Fibroblast of the conjunctiva (primary cell): ENCODE measurements at regions not wholly inside any gene's neighbourhood (a gene's known extent, or its start where the extent isn't known, plus 50 kb on each side); places are given as distances from the start of the nearest gene placed in this dataset.

ENCODE experiments used
- DNase-seq: peaks from one replicate; pipeline ENCODE4 v3.0.0-alpha.2; 2010; ENCODE audit warnings: low read depth

- DNase-seq = no peak
Measured at GRCh38 chr4:81930506-81931238, 443.1 kb downstream of the HNRNPD start.

GRCh38 chr4:81923140-81923539, 450.7 kb downstream of the HNRNPD start:
- no peak for DNase-seq

- DNase-seq = no peak
Measured at GRCh38 chr4:81922313-81922712, 450.6 kb upstream of the RASGEF1B start.

- no peak for DNase-seq
Measured at GRCh38 chr4:81921751-81922159, 450.0 kb upstream of the RASGEF1B start.

- DNase-seq = no peak
Measured at GRCh38 chr4:81919810-81920209, 448.1 kb upstream of the RASGEF1B start.

GRCh38 chr4:81919223-81919622, 447.5 kb upstream of the RASGEF1B start:
- DNase-seq = no peak

GRCh38 chr4:81915430-81915829, 443.7 kb upstream of the RASGEF1B start:
- DNase-seq = no peak

GRCh38 chr4:81914623-81915022, 442.9 kb upstream of the RASGEF1B start:
- no peak for DNase-seq

GRCh38 chr4:81913427-81913879, 441.7 kb upstream of the RASGEF1B start:
- DNase-seq = peak; percentile 6

- DNase-seq = no peak
Measured at GRCh38 chr4:81912376-81913030, 440.8 kb upstream of the RASGEF1B start.

GRCh38 chr4:81906905-81907304, 435.2 kb upstream of the RASGEF1B start:
- no peak for DNase-seq

GRCh38 chr4:81905971-81906370, 434.3 kb upstream of the RASGEF1B start:
- DNase-seq = no peak

- no peak for DNase-seq
Measured at GRCh38 chr4:81904121-81904520, 432.4 kb upstream of the RASGEF1B start.

- DNase-seq = no peak
Measured at GRCh38 chr4:81903212-81903611, 431.5 kb upstream of the RASGEF1B start.

GRCh38 chr4:81898862-81899504, 427.3 kb upstream of the RASGEF1B start:
- no peak for DNase-seq

GRCh38 chr4:81896936-81897335, 425.2 kb upstream of the RASGEF1B start:
- DNase-seq = no peak

GRCh38 chr4:81891005-81891996, 419.6 kb upstream of the RASGEF1B start:
- no peak for DNase-seq

GRCh38 chr4:81884986-81885385, 413.3 kb upstream of the RASGEF1B start:
- DNase-seq = no peak

- no peak for DNase-seq
Measured at GRCh38 chr4:81883530-81884450, 412.1 kb upstream of the RASGEF1B start.

GRCh38 chr4:81883004-81883403, 411.3 kb upstream of the RASGEF1B start:
- no peak for DNase-seq
